Suprapubic skin (tissue), 3 donors: ENCODE measurements at regions not wholly inside any gene's neighbourhood (a gene's known extent, or its start where the extent isn't known, plus 50 kb on each side); places are given as distances from the start of the nearest gene placed in this dataset.
"Not testable (repeated sequence)": the region's sequence is repeated elsewhere in the genome, so short reads cannot be mapped to it uniquely, and the experiment has no call there.

Experiments used
- CTCF ChIP-seq, 2 donors: fragments of 200-600 bp in 1 of 2; fragments of 450-650 bp in 1 of 2; sonication (generic) in 1 of 2; IDR thresholded peaks; one replicate each; pipeline ENCODE4 v1.5.1; 2016 to 2019; ENCODE audit warnings: antibody characterized with exemption in 2 of 2, mild to moderate bottlenecking in 1 of 2, moderate library complexity in 1 of 2
- EP300 ChIP-seq: sonication (generic); formaldehyde crosslinking; IDR thresholded peaks from one replicate; pipeline ENCODE4 v1.6.1; 2017; ENCODE audit warnings: antibody characterized with exemption
- POLR2A ChIP-seq, 2 donors: fragments of 450-650 bp; IDR thresholded peaks; one replicate each; pipeline ENCODE4 v1.6.1; 2017; ENCODE audit warnings: antibody characterized with exemption in 2 of 2, mild to moderate bottlenecking in 2 of 2, moderate library complexity in 2 of 2

- TF ChIP-seq CTCF (IDR thresholded peaks at IDR 0.05); EP300; POLR2A (IDR thresholded peaks at IDR 0.05): not testable (repeated sequence)
Observed at GRCh38 chr9:42317677-42318076, 134.2 kb downstream of the SPATA31A6 start.
